GM12865 (cell line): ENCODE measurements at regions not wholly inside any gene's neighbourhood (a gene's known extent, or its start where the extent isn't known, plus 50 kb on each side); places are given as distances from the start of the nearest gene placed in this dataset.

Source experiments
- DNase-seq: peaks from one replicate; pipeline ENCODE4 v3.0.0; 2010; ENCODE audit warnings: low read depth
- H3K4me3 ChIP-seq: 2 replicates; pipeline ENCODE4 v1.5.1; 2011; ENCODE audit warnings: mild to moderate bottlenecking, low read depth, low read length, control low read depth
- TF ChIP-seq, protein P1 (sequence below): IDR thresholded peaks from 2 replicates; pipeline ENCODE4 v1.5.1; 2011; ENCODE audit warnings: low read length, control low read depth, low read depth, inconsistent platforms; ENCODE audit not compliant: insufficient read depth; ENCODE audit errors: missing control alignments

DNA sequence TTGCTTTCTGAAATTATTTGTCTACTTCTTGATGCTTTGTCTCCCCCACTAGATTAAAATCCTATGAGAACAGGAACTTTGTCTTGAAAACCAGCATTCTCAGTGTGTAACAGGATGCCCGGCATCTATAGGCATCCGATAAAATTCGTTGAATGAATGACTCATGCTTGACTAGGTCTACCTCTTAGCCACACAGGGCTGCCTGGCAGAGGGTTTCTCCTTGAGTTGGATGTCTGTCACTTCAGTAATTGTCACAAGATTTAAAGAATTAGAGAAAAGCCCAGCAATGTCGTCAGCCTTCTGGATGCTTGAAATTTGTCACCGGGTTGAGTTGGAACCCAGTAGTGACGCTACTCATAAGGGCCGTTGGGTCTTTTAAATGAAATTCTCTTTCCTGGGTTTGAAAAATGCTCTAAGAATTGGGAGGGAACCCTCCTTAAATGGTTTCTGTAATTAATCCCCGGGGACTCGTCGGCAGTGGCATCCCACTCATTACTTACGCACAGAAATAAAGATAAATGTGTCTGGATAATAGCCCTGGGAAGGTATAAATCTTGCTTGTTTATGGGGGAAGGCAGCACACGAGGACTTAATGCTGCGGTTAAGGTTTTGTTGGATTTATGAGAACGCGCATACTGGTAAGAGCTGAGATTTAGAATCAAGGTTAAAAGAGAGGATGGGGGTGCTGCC, 194.1 kb downstream of the AACS start:
- TF ChIP-seq, protein P1, sequence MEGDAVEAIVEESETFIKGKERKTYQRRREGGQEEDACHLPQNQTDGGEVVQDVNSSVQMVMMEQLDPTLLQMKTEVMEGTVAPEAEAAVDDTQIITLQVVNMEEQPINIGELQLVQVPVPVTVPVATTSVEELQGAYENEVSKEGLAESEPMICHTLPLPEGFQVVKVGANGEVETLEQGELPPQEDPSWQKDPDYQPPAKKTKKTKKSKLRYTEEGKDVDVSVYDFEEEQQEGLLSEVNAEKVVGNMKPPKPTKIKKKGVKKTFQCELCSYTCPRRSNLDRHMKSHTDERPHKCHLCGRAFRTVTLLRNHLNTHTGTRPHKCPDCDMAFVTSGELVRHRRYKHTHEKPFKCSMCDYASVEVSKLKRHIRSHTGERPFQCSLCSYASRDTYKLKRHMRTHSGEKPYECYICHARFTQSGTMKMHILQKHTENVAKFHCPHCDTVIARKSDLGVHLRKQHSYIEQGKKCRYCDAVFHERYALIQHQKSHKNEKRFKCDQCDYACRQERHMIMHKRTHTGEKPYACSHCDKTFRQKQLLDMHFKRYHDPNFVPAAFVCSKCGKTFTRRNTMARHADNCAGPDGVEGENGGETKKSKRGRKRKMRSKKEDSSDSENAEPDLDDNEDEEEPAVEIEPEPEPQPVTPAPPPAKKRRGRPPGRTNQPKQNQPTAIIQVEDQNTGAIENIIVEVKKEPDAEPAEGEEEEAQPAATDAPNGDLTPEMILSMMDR: no peak
- no peak for DNase-seq
- H3K4me3 ChIP-seq: no peak overlapping the region

DNA sequence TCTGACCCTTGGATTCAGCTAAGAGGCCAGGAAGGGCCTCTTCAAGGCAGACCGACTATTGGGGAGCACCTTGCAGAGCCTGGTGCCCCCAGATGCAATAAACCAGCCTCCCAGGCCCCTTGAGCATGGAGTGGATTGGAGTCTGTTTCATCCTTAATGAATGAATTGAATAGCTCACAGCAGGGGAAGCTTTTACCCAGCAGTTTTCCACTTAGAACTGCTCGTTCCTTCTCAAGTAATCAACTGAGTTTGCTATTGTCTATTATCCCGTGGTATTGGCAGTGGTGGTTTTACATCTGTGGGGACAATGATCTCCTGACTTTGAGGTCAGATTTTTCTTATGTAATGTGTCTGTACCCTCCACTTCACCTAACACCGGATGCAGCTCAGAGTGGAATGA, 197.6 kb downstream of the AACS start:
- TF ChIP-seq, protein P1: no peak
- DNase-seq: no peak
- no peak overlapping the region for H3K4me3 ChIP-seq

DNA sequence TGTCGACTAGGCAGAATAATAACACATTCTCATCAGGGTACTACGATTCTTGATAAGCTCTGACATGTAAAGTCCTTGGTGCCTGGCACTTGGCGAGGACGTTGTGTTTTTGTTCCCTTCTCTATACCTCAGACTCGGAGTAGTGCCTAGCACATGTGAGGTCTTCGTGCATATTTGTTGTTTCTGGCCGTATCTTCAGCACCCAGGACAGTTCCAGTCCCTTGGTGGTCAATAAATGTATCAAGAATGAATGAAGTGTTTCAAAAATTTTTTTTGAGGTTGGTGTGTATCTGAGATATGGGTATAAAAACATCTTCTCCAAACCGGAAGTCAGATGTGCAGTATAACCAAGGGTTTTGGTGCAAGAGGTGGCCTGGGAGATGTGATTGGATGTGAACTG, 198.2 kb downstream of the AACS start:
- no peak for DNase-seq
- TF ChIP-seq, protein P1: no peak
- H3K4me3 ChIP-seq: no peak overlapping the region

DNA sequence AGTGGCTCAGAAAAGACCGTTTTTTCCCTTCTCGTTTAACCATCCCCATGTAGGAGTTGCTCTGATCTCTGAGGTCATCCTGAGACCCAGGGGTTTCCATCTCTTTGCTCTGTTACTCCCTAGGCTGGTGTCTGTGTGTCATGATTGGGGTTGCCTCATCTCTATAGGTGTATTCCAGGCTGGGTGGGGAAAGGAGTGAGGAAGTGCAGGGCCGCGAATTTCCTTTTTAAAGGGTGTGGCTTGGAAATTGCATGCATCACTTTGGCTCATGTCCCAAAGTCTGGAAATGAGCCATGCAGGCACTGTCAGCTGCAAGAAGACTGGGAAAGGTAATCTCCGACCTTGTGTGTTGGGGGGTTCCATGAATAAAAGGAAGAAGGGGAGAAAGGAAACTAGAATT, 201.9 kb downstream of the AACS start:
- TF ChIP-seq, protein P1: no peak
- H3K4me3 ChIP-seq: no peak overlapping the region
- no peak for DNase-seq

DNA sequence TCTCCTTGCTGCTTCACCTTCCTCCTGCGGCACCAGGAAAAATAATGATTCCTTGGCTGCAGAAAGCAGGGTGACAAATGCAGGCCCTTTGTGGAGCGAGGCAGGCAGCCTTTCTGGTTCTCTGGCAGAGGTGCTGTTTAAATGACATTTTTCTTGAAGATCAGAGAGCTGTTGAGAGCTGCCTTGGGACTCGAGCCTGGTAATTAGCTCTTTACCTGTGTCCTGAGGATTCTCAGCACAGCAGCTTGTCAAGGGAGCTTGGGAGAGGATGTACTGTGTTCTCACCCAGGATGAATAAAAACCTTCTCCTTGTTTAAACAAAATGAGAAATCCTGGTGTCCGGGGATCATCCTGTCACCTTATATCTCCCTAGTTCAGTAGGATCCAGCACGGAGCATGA, 204.0 kb downstream of the AACS start:
- no peak for DNase-seq
- TF ChIP-seq, protein P1: no peak
- no peak overlapping the region for H3K4me3 ChIP-seq

DNA sequence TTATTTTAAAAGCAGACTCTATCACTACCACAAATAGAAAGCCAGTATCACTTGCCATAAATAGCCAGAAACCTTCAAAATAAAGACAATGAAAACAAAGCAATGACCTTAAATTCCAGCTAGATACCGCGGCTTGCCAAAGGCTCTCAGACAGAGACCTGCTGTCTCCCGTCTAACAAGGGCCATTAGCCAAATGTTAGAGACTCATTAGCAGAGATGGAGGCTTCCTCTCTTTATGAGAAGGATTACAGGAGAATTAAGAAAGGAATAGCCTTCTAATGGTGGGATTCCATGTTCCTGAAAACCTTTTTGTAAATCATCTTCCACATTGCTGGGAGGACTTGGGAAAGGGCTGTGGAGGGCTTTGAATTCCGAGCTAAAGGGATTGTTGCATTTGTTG, 206.7 kb downstream of the AACS start:
- no peak overlapping the region for H3K4me3 ChIP-seq
- TF ChIP-seq, protein P1: no peak
- DNase-seq: no peak

DNA sequence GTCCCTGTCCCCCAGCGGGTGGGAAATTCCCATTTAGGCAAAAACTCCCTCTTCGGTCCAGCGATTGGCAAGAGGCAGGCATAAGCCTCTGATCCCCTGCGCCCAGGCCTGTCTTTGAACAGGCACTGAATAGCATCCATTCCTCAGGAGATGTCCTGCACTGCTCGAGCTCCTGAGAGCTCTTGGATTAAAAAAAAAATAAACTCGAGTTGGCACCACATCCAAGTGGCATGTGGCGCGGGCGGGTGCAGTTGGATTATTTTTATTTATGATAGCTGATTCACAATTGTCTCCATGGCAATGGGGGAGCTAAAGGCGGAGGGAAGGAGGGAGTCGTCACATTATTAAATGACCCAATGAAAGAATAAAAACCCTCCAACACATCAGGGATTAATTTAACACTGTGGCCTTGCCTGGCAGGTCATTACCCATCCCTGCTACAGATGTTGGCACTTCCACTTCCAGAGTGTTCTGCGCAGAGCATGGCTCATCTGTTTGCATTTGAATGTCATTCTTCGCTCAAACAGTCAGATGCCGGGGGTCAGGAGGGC, 207.2 kb downstream of the AACS start:
- DNase-seq: no peak
- TF ChIP-seq, protein P1: no peak
- H3K4me3 ChIP-seq: no peak overlapping the region
